Caki2 (cell line): ENCODE measurements at regions not wholly inside any gene's neighbourhood (a gene's known extent, or its start where the extent isn't known, plus 50 kb on each side); places are given as distances from the start of the nearest gene placed in this dataset.
"Not testable (repeated sequence)": the region's sequence is repeated elsewhere in the genome, so short reads cannot be mapped to it uniquely, and the experiment has no call there.

Source experiments
- DNase-seq: peaks from one replicate; pipeline ENCODE4 v3.0.0-alpha.2; 2015; ENCODE audit warnings: low read depth
- in situ Hi-C: cut with HindIII; loops from 2 replicates; pipeline ENCODE4 v1.10.0; 2016; ENCODE audit warnings: low sequenced_read_pairs, low pct_unique_long_range_greater_than_20kb, mixed read lengths

DNA sequence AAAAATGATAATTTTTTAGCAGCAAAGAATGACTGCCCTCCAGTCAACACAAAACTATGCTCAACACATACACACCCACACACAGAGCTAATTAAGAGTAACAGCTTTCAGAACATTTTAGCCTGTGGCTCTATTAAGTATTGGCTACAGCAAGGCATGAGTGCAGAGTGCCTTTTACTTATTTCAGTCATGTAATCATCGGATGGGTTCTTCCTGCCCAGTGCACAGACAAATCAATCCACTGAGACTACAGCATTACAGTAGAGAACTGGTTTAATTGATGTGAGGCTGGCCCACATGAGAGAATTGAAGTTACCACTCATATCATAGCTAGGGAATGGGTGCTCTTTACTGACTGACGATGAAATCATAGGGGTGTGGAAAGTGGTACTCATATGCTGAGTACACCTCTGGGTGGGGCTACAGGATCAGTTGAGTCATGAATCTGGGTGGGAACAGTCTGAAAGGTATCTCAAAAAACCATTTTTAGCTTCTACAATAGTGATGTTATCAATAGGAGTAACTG lies 241.0 kb downstream of the FSIP2 start:
- DNase-seq = peak; percentile 8
- in situ Hi-C loops = no loop called here

DNA sequence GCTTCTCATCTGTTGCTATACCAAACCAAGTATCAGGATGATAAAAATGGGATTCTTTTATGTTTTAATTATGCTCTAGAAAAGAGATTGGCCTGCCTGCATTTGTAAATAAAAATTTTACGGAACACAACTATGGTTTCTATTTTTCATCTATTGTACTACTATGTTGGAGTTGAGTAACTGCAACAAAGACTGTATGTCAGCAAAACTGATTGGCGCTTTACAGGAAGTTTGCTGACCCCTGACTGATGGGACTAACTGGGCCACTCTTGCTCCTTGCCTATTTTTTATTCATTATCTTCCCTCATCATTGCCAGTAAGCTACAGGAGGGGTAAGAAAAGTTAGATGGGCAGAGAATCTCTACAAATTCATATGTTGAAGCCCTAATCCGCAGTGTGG lies 242.3 kb downstream of the FSIP2 start:
- DNase-seq = no peak
- in situ Hi-C loops = no loop called here

- no peak for DNase-seq
- in situ Hi-C loops = no loop called here
Measured at GRCh38 chr2:185984670-185985069, 246.1 kb downstream of the FSIP2 start.

- in situ Hi-C loops, DNase-seq: not testable (repeated sequence)
Measured at GRCh38 chr2:185988907-185989306, 250.3 kb downstream of the FSIP2 start.

- DNase-seq = no peak
- in situ Hi-C loops = no loop called here
Measured at GRCh38 chr2:185990861-185991525, 252.4 kb downstream of the FSIP2 start.

GRCh38 chr2:185998562-185999070 lies 260.0 kb downstream of the FSIP2 start:
- in situ Hi-C loops = no loop called here
- DNase-seq = no peak

- no peak for DNase-seq
- in situ Hi-C loops = no loop called here
Measured at GRCh38 chr2:186009341-186009740, 270.7 kb downstream of the FSIP2 start.

DNA sequence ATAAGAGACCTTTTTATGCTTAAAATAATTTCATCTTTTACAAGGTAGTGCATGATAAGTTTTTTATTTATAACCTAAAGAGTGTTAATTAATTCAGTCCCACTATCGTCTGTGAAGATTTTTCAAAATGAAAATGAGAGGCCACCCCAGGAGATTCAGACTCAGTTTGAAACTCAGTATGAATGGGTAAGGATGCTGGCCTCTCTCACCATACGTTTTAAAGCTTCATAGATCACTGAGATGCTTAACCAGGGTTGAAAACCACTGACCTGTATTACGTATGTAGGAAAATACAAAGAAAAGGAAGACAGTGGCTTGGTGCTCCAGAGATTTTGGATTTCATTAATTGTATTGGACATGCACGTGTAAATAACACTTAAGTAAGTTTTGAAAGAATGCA lies 278.7 kb downstream of the FSIP2 start:
- in situ Hi-C loops = no loop called here
- DNase-seq = no peak

GRCh38 chr2:186024921-186025320 lies 286.3 kb downstream of the FSIP2 start:
- no peak for DNase-seq
- in situ Hi-C loops = no loop called here

DNA sequence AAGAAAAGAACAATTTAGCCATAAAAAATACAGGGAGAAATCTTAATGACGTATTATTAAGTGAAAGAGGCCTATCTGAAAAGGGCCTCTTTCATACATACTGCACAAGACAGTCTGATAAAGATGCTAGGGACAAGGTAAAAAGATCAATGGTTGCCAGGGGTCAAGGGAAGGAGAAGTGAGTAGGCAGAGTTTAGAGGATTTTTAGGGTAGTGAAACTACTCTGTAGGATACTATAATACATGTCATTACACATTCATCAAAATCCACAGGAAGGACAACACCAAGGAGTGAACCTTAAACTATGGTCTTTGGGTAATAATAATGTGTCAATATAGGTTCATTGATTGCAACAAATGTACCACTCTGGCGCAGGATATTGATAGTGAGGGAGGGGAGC lies 289.3 kb downstream of the FSIP2 start:
- DNase-seq = no peak
- in situ Hi-C loops = no loop called here

DNA sequence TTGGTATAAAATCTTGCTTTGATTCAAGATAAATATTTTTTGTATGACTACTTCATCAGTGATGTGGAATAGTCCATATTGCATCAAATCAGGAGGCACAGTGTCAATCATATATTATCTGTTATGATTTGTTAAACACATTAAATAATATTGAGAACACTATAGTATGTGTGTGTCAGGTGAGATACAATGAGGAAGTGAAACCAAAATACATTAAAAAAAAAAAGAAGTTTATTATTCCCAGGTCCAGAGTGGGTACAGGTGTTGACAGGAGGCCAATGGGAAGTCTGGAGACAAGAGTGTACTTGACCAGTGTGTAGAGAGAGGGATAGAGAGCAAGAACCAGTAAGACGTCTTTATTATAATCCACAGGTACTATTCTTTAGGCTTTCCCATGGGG lies 292.6 kb downstream of the FSIP2 start:
- no peak for DNase-seq
- in situ Hi-C loops = no loop called here

- DNase-seq = no peak
- in situ Hi-C loops = no loop called here
Measured at GRCh38 chr2:186032102-186032738, 293.6 kb downstream of the FSIP2 start.

DNA sequence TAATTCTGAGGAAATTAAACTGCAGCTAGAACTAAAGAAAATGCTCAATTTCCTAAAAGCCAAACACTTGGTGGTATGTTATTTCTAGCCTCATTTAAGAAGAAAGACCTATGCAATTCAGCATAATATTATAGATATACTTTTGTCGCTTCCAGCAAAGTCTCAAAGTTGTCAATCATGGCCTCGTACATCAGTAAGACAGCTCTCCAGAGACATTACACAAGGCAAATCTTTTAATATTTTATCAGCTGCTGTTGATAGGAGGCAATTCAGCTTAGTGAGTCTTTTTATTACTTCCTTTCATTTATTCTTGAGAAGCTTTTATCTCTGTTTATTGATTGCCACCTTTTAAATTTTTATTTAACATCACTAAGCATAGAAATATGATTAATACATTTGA lies 294.3 kb downstream of the FSIP2 start:
- DNase-seq = no peak
- in situ Hi-C loops = no loop called here

DNA sequence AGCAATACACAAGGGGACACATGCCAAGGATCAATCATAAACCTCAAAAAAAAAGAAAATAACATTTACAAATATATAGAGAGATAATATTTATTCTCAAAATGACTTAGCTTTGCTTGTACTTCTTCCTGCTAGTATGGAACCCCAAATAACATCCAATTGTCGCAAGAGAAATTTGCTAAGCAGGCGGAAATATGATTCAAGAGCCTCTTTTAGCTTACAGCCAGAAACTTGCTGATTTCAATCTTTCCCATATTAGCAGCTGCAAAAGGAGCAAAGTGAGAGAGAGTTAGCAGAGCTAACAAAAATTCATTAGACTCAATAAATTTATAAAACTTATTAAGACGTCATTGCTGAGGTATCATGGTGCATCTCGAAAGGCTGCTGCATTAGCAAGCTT lies 294.9 kb downstream of the FSIP2 start:
- DNase-seq = no peak
- in situ Hi-C loops = no loop called here

DNA sequence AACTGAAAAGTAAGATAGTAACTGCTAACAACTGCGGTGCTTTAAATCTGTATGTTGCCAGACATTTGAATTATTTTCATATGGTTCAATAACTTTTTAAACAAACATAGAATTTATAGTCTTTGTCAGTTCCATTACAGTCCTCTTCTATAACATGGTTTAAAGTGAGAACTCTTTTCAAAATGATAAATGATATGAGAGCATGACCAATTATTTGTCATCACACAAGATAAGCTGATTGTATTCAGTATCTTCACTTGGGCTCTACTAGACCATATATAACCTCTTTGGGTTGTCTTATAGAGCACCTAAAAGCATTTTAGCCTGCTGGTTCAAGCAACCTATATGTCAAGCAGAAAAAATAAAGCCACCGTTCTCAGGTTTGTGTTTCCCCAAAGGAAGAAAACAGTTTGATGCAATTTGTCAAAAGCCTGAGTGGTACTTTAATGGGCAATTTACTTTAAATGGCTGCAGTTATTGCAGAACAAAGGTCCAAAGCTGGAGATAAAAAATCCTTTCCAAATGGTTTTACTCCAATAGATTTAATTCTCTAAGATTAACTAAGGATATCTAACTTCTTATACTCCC lies 298.4 kb downstream of the FSIP2 start:
- in situ Hi-C loops = no loop called here
- no peak for DNase-seq

DNA sequence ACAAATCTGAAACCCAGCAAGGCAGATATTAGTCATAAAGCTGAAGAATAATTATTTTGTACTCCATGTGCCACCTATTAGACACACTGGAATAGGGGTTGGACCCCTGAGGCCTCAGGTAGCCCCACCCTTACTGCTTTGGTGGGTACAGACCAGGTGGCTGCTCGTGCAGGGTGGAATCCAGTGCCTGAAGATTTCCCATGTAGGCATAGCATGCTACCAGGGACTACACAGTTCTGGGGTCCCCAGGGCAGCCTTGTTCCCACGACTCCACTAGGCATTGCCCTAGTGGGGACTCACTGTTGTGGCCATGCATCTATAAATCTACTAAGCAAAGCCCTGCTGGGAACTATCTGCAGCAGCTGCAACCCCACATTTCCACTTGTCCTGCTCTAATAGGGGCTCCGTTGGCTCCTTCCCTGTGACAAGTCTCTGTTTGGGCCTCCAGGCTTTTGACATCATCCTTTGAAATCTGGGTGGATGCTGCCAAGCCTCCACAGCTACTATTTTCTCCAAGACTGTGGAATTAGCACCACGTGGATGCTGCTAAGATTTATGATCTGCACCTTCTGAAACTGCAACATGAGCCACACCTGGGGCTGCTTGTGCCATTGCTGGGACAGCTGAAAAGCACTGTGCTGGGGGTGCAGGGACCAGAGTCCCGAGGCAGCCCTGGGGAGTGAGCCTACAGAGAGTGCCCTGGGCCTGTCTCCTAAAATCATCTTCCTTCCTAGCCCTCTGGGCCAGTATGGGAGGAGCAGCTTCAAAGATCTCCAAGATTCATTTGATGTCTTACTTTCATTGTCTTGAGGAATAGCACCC lies 303.8 kb downstream of the FSIP2 start:
- no peak for DNase-seq
- in situ Hi-C loops = no loop called here

DNA sequence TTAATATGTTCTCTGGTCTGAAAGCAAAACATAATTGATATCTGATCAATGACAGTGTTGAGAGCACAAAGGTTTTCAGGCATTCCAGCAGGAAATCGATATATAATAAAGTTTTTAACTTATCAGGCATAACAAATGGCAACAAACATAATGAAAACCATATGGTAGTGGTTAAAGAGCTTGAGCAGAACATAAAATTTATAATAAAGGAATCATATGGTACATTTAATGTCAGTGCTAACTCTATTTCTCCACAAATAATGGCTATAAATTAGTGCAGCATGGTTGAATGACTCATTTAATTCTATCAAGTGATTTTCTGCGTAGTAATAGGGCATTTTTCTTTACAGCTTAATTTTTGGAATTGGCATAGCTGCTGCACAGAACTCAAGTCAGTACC lies 306.2 kb downstream of the FSIP2 start:
- DNase-seq = no peak
- in situ Hi-C loops = no loop called here

DNA sequence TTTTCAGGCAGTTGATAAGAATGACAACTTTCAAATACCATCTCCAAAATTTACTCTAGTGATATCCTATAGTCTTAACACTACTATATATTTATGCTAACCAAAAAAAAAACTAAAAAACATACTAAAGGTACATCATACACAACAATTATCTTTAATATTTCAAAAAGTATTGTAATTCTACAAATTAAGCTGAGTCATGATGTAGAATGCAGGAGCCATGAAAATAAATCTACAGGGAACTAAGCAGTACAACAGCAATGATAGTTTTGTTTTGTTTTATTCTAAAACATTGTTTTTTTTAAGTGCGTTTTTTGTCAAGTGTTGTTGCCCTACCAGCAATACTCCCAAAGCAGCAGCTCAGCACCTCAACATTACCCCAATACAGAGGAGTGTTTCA lies 314.3 kb downstream of the FSIP2 start:
- DNase-seq = no peak
- in situ Hi-C loops = no loop called here

GRCh38 chr2:186058614-186059013 lies 320.0 kb downstream of the FSIP2 start:
- in situ Hi-C loops = no loop called here
- no peak for DNase-seq
